ENCODE measurements at regions not wholly inside any gene's neighbourhood (a gene's known extent, or its start where the extent isn't known, plus 50 kb on each side); places are given as distances from the start of the nearest gene placed in this dataset.
"Not testable (repeated sequence)": the region's sequence is repeated elsewhere in the genome, so short reads cannot be mapped to it uniquely, and the experiment has no call there.

- DNase-seq (ENCODE audit: low spot score in 2 of 2, unreplicated experiment in 2 of 2): no peak
- Mint-ChIP-seq H3K9me3 (peaks cover 7% of the 10 kb centered on the region), H3K27ac (no peak overlapping the region), H3K36me3 (no peaks in the 10 kb centered on the region), H3K4me3 (no peak overlapping the region), H3K27me3 (ENCODE audit: low read depth) (no peaks in the 10 kb centered on the region), H3K4me1 (no peaks in the 10 kb centered on the region)
- no peak for TF ChIP-seq CTCF (IDR thresholded peaks at IDR 0.05; ENCODE audit: unreplicated experiment)
Measured at GRCh38 chr2:44055664-44056063, 59.9 kb upstream of the LRPPRC start.

- no peak for TF ChIP-seq CTCF (IDR thresholded peaks at IDR 0.05; ENCODE audit: unreplicated experiment)
- peaks cover 11% of the 10 kb centered on the region for H3K9me3 Mint-ChIP-seq
- no peaks in the 10 kb centered on the region for H3K4me1 Mint-ChIP-seq
- no peak overlapping the region for H3K4me3 Mint-ChIP-seq
- H3K27me3 Mint-ChIP-seq (ENCODE audit: low read depth): no peaks in the 10 kb centered on the region
- no peak for DNase-seq (ENCODE audit: low spot score in 2 of 2, unreplicated experiment in 2 of 2)
- no peak overlapping the region for H3K27ac Mint-ChIP-seq
- H3K36me3 Mint-ChIP-seq: no peaks in the 10 kb centered on the region
Measured at GRCh38 chr2:44056947-44057346, 61.2 kb upstream of the LRPPRC start.

- not testable (repeated sequence) for DNase-seq (ENCODE audit: low spot score in 2 of 2, unreplicated experiment in 2 of 2); H3K36me3 Mint-ChIP-seq; H3K4me3 Mint-ChIP-seq; H3K4me1 Mint-ChIP-seq; H3K27me3 Mint-ChIP-seq (ENCODE audit: low read depth); H3K27ac Mint-ChIP-seq
- peaks cover 18% of the 10 kb centered on the region for H3K9me3 Mint-ChIP-seq
Measured at GRCh38 chr2:44060286-44060685, 64.5 kb upstream of the LRPPRC start.

- no peak for TF ChIP-seq CTCF (IDR thresholded peaks at IDR 0.05; ENCODE audit: unreplicated experiment)
- no peaks in the 10 kb centered on the region for H3K27me3 Mint-ChIP-seq (ENCODE audit: low read depth)
- no peak for DNase-seq (ENCODE audit: low spot score in 2 of 2, unreplicated experiment in 2 of 2)
- no peak overlapping the region for H3K4me3 Mint-ChIP-seq
- H3K9me3 Mint-ChIP-seq: peaks cover 18% of the 10 kb centered on the region
- no peaks in the 10 kb centered on the region for H3K36me3 Mint-ChIP-seq
- H3K27ac Mint-ChIP-seq: no peak overlapping the region
- H3K4me1 Mint-ChIP-seq: no peaks in the 10 kb centered on the region
Measured at GRCh38 chr2:44060990-44061389, 65.2 kb upstream of the LRPPRC start.

- Mint-ChIP-seq H3K36me3 (no peaks in the 10 kb centered on the region), H3K4me1 (no peaks in the 10 kb centered on the region), H3K27me3 (ENCODE audit: low read depth) (no peaks in the 10 kb centered on the region), H3K27ac (no peak overlapping the region), H3K4me3 (no peak overlapping the region), H3K9me3 (peaks cover 18% of the 10 kb centered on the region)
- DNase-seq (ENCODE audit: low spot score in 2 of 2, unreplicated experiment in 2 of 2): no peak
- TF ChIP-seq CTCF (IDR thresholded peaks at IDR 0.05; ENCODE audit: unreplicated experiment): no peak
Measured at GRCh38 chr2:44061469-44061868, 65.7 kb upstream of the LRPPRC start.

GRCh38 chr2:44061876-44062275 lies 66.1 kb upstream of the LRPPRC start:
- no peak for DNase-seq (ENCODE audit: low spot score in 2 of 2, unreplicated experiment in 2 of 2)
- H3K27me3 Mint-ChIP-seq (ENCODE audit: low read depth): no peaks in the 10 kb centered on the region
- H3K27ac Mint-ChIP-seq: no peak overlapping the region
- TF ChIP-seq CTCF (IDR thresholded peaks at IDR 0.05; ENCODE audit: unreplicated experiment): no peak
- H3K36me3 Mint-ChIP-seq: no peaks in the 10 kb centered on the region
- no peaks in the 10 kb centered on the region for H3K4me1 Mint-ChIP-seq
- H3K4me3 Mint-ChIP-seq: no peak overlapping the region
- peaks cover 18% of the 10 kb centered on the region for H3K9me3 Mint-ChIP-seq
